HG03196 (cell line): ENCODE measurements at regions not wholly inside any gene's neighbourhood (a gene's known extent, or its start where the extent isn't known, plus 50 kb on each side); places are given as distances from the start of the nearest gene placed in this dataset.
"Not testable (repeated sequence)": the region's sequence is repeated elsewhere in the genome, so short reads cannot be mapped to it uniquely, and the experiment has no call there.

Experiments used
- ATAC-seq: cut with Tn5 transposase; IDR thresholded peaks from one replicate; pipeline ENCODE4 v1.9.1; 2021; ENCODE audit not compliant: unreplicated experiment

DNA sequence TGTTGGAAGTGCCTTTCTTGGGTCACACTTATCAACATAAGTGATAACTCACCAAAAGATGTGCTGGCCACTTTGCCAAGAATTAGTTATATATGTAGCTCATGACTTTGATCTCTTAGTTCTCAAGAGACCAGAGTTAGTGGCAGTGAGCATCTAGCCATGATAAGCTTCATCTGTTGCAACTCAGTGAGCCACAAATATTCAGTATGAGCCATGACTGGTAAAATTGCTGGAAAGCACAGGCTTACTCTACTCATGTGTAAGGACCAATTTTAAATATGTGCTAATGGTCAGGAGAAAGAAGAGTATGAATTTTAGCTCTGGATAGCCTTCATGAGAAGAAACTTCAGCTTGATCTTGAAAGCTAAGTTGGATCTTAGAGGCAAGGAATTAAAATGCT, 59.4 kb upstream of the TLL1 start:
- ATAC-seq = no peak

DNA sequence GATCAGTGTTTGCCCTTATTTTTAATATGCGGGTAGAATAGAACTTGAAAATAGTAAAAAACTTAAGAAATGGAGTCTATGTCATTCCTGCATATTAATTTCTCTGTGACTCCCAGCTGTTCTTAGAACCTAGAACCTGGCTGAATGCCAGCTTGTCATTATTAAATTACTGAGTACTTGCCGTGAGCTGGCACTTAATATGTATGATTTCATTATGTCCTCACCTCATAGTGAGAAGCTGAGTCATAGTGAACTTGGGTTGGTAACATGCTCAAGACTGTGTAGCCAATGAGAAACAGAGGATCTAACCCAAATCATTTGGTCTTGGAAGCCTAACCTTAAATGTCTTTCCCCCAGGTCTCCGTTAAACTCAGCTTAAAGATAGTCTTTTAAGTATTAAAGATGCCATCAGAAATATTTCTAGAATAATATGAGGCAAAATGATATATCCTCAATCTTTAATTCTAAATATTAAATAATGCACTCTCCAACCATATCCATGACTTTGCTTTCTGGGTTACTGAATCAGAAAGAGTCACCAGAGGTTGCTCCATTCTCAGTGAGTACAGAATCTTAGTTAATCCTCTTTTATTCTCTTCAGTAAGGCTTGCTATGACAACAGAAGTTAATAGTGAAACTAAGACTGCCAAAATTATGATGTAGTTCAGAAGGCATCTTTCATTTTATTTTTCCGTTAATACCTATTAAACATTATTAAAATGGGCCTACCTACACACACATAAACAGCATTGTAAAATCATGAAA, 58.6 kb upstream of the TLL1 start:
- ATAC-seq = no peak

DNA sequence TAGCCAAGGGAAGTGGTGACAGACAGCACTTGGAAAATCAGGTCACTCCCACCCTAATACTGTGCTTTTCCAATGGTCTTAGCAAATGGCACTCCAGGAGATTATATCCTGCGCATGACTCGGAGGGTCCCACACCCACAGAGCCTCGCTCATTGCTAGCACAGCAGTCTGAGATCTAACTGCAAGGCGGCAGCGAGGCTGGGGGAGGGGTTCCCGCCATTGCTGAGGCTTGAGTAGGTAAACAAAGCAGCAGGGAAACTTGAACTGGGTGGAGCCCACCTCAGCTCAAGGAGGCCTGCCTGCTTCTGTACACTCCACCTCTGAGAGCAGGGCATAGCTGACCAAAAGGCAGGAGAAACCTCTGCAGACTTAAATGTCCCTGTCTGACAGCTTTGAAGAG, 53.9 kb upstream of the TLL1 start:
- ATAC-seq = not testable (repeated sequence)
